Fibroblast of peridontal ligament (primary cell): ENCODE measurements at regions not wholly inside any gene's neighbourhood (a gene's known extent, or its start where the extent isn't known, plus 50 kb on each side); places are given as distances from the start of the nearest gene placed in this dataset.

ENCODE experiments used
- DNase-seq: peaks from one replicate; pipeline ENCODE4 v3.0.0-alpha.2; 2010; ENCODE audit errors: extremely low read depth

- DNase-seq, result no peak
Measured at GRCh38 chr4:4694296-4694772, 152.5 kb upstream of the STX18 start.

DNA sequence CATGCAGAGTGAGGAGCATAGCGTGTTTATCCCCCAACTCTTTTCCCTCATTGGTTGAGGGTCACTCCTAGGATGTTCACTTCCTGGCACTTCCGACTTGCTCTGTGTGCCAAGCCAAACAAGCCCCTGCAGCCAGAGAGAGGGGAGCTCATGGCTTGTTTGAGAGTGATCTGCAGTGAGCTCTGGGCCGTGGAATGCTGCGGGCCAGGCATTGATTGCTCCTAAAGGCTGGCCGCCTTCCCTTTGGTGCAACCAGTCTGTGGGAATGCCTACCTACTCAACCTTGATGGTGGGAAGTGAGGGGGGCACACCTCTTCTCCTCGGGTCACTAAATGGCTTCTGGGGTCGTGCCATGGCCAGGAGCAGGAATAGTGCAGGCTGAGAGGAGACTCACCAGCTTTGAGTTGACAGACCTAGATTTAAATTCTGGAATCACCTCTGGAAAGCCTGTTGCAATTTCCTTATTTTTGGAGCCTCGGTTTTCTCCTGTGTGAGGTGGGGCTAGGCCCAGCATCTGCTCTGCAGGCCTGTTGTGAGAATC lies 152.0 kb upstream of the STX18 start:
- DNase-seq, result no peak

DNA sequence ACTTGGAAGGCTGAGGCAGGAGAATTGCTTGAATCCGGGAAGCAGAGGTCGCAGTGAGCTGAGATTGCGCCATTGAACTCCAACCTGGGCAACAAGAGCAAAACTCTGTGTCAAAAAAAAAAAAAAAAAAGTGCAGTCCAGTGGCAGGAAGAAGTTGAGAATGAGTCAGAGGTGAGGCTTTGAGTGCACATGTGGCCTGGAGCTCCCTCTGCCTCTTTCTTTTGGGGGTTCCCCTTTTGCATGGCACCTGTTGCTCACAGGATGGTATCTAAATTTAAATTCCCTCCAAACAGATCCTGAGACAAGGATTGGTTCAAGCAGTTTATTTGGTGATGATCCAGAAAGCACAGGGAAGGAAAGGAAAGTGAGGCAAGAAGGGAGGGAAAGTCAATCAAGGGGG lies 151.4 kb upstream of the STX18 start:
- no peak for DNase-seq

DNA sequence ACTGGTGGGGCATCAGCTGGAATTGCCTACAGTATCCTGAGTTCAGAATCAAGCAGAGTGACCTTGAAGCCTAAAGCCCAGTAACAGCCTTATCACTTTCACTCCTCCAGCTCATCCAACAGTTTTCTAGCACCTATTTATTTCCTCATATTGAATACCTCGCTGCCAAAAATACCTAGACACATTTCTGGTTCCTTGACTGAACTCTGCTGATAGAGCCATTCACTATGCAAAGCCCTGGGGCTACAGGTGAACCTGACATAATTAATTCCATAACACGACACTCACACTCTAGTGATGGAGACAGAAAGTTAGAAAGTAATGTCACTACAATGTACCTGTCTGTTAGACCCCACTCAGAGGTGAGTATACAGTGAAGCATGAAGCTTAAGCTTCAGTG lies 149.0 kb upstream of the STX18 start:
- DNase-seq, result no peak

DNA sequence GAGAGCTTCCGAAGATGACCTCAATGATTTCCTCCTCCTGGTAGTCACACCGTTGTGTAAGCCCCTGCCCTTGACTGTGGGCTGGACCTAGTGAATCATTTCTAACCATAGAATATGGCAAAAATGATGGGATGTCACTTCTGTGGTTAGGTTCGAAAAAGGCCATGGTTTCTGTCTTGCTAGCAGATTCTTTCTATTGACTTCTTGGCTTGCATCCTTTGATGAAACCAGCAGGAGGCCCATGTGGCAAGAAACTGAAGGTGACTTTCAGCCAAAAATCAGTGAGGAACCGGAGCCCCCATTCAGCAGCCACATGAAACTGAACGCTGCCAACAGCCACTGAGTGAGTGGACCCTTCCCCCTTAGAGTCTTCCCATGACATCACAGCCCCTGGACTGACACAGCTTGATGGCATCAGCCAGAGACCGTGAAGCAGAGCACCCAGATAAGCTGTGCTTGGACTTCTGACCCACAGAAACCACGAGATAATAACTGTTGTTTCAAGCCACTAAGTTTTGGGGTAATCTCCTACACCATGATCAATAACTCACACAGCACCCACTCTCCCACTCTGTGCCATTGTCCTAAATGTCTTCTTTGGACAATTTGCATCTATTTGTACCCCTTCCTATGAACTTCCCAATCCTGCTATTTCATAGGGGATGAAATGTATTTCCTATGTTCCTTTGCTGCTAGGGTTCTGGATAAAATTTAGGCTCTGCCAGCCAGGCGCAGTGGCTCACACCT lies 148.0 kb upstream of the STX18 start:
- peak; percentile 66 for DNase-seq

GRCh38 chr4:4687935-4688727 lies 146.3 kb upstream of the STX18 start:
- DNase-seq, result peak; percentile 57

GRCh38 chr4:4687100-4687499 lies 145.3 kb upstream of the STX18 start:
- DNase-seq, result no peak

GRCh38 chr4:4685810-4686795 lies 144.3 kb upstream of the STX18 start:
- peak; percentile 71 for DNase-seq

GRCh38 chr4:4681653-4682052 lies 139.8 kb upstream of the STX18 start:
- DNase-seq, result no peak

DNA sequence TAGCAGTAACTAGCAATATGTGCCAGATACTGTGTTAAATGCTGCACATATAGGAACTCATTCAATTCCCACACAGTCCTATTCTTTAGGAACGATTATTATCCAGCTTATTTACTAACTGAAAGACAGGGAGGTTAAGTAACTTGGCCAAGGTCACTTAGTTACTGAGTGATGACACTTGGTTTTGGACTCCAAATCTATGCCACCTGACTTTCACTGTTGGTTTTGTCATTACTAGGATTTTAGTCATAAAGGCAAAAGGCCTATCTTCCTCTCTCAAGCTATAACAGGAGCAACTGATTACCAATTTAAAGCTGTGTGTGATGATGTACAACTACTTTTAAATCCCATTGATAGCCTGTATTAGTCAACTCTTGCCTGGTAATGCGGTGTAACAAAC lies 138.9 kb upstream of the STX18 start:
- no peak for DNase-seq

GRCh38 chr4:4680243-4680642 lies 138.4 kb upstream of the STX18 start:
- DNase-seq, result no peak

DNA sequence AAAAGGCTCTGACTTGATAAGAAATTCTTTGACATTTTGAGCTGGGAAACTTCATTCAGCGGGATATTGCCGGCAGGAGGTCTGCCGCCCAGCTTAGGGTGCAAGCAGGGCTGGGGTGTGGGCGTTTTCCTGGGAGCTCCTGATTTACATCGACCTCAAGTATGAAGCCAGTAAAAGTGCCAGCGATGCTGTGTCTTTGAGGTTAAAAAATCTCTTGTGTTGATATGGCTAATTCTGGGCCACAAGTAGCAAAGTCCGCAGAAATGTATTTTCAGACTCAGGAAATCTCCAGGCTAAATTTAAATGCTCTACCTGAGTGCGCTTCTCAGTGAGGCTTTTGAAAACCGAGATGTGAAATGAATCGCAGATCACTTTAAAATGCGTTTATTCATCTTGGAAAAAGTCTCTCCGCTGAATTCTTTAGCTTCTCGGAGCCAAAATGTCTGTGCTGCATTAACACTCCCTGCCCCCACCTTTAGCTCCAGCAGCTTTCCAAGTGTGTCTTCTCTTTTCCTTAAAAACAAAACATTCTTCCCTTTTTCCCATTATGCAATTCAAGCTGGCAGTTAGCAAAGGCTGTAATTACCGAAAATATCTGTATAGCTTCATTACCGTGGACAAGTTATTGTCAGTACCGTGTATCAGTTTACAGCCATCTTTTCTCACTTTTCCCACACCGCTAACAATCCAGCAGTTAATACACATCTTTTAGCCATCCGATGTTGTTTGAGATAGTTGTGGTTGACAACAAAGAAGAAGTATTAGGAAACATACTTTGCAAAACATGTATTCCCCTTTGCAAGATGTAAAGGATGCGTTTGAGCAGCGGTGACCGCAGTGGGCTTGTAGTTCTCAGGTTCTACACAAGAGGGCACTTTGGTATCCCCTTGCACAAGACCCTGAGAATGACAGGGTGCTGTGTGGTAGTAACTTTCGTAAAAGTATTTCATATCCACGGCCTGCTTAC lies 136.0 kb upstream of the STX18 start:
- peak; percentile 97 for DNase-seq

DNA sequence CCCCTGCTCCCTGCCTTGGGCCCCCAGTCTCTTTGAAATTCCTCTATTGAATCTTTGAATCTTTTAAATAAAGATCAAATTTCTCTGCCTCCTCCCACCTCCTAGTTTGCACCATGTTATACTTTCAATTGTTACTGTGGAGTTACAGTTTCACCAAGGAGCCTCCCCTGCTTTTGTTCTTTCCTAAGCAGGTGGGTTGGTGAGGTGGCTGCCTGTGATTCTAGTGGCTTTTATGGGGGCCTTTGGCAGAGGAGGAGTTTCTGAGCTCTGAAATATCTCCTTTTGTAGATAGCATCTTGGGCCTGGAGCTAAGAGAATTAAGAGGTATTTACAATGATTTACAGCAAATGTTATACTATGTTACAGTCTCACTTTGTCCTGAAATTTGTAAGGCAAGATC lies 133.8 kb upstream of the STX18 start:
- no peak for DNase-seq

DNA sequence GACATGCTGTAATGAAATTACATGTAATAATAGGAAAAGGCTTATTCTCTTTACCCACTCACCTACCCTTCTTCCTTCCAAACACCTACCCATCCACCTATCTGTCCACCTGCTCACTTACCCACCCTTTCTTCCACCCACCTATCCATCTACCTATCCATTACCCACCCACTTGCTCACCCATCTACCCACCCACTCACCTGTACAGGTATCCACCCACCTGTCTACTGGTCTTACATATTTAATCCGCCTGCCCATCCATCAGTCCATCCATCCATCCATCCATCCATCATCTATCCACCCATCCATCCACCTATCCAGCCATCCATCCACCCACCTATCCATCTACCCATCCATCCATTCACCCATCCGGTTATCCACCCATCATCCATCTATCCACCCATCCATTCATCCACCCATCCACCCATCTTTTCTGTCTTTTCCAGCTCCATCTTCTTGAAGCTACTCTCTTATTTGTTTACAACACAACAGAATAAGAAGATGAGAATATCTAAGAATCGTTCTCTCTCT lies 133.3 kb upstream of the STX18 start:
- DNase-seq, result no peak

GRCh38 chr4:4673070-4673469 lies 131.2 kb upstream of the STX18 start:
- no peak for DNase-seq

- DNase-seq, result no peak
Measured at GRCh38 chr4:4672402-4672801, 130.6 kb upstream of the STX18 start.

- no peak for DNase-seq
Measured at GRCh38 chr4:4671774-4672349, 130.0 kb upstream of the STX18 start.

DNA sequence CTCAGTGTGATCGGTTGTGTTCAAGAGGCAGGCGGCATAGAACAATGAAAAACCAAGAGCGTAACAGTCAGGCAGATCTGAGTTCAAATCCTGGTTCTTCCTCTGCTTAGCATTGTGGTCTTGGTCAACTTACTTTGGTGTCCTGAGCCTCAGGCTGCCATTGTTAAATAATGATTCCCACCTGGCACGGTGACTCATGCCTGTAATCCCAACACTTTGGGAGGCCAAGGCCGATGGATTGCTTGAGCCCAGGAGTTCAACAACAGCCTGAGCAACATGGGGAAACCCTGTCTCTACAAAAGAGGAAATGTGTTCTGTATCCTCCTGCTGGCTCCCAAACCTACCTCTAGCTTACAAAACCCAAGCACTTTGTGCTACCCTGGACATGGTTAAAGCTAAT lies 129.0 kb upstream of the STX18 start:
- DNase-seq, result no peak

GRCh38 chr4:4668355-4669210 lies 126.7 kb upstream of the STX18 start:
- DNase-seq, result no peak
